ENCODE measurements at regions not wholly inside any gene's neighbourhood (a gene's known extent, or its start where the extent isn't known, plus 50 kb on each side); places are given as distances from the start of the nearest gene placed in this dataset.

GRCh38 chr5:168054091-168054490 lies 237.4 kb upstream of the WWC1 start:
- H3K27me3 ChIP-seq (ENCODE audit: insufficient read depth, low read depth, low read length), result no peaks in the 10 kb centered on the region
- H3K9me3 ChIP-seq (ENCODE audit: low read length), result no peaks in the 10 kb centered on the region
- no peak overlapping the region for H3K27ac ChIP-seq (ENCODE audit: low read length)
- H3K36me3 ChIP-seq (ENCODE audit: insufficient read depth, low read length), result no peaks in the 10 kb centered on the region
- no peak overlapping the region for H2AFZ ChIP-seq (ENCODE audit: low read depth, low read length)
- H3K4me2 ChIP-seq (ENCODE audit: low read length), result no peak overlapping the region
- TF ChIP-seq EP300 (conservative IDR thresholded peaks at IDR 0.05; ENCODE audit: poor library complexity, severe bottlenecking) (no peak), MXI1 (conservative IDR thresholded peaks at IDR 0.05; ENCODE audit: poor library complexity, severe bottlenecking) (no peak), RAD21 (conservative IDR thresholded peaks at IDR 0.05) (no peak), TAF1 (IDR thresholded peaks at IDR 0.05; ENCODE audit: low read depth) (no peak), CTCF (IDR thresholded peaks at IDR 0.05; ENCODE audit: poor library complexity, severe bottlenecking) (no peak), REST (IDR thresholded peaks at IDR 0.05; ENCODE audit: borderline replicate concordance) (no peak), SMC3 (conservative IDR thresholded peaks at IDR 0.05; ENCODE audit: poor library complexity) (no peak), EZH2 (IDR thresholded peaks at IDR 0.05; ENCODE audit: borderline replicate concordance, insufficient read depth, low read length, poor library complexity, severe bottlenecking) (no peak), POLR2AphosphoS5 (IDR thresholded peaks at IDR 0.05) (no peak)
- H3F3A ChIP-seq (ENCODE audit: insufficient read depth, low read length, poor library complexity, severe bottlenecking), result no peaks in the 10 kb centered on the region
- H3K4me3 ChIP-seq (ENCODE audit: low read length), result no peak overlapping the region
- H4K20me1 ChIP-seq (ENCODE audit: insufficient read depth), result no peaks in the 10 kb centered on the region
- H3K9ac ChIP-seq (ENCODE audit: low read length), result no peak overlapping the region
- no peaks in the 10 kb centered on the region for H3K9me2 ChIP-seq (ENCODE audit: insufficient read depth, low read length)
- H3K79me2 ChIP-seq (replicated peaks; ENCODE audit: insufficient read depth, low read length), result no peaks in the 10 kb centered on the region

- Histone ChIP-seq H2AFZ (ENCODE audit: low read depth, low read length) (no peak overlapping the region), H3K27ac (ENCODE audit: low read length) (no peak overlapping the region), H4K20me1 (ENCODE audit: insufficient read depth) (no peaks in the 10 kb centered on the region), H3K9me2 (ENCODE audit: insufficient read depth, low read length) (no peaks in the 10 kb centered on the region), H3K79me2 (replicated peaks; ENCODE audit: insufficient read depth, low read length) (no peaks in the 10 kb centered on the region), H3K27me3 (ENCODE audit: insufficient read depth, low read depth, low read length) (no peaks in the 10 kb centered on the region), H3K9me3 (ENCODE audit: low read length) (no peaks in the 10 kb centered on the region), H3K4me2 (ENCODE audit: low read length) (no peak overlapping the region), H3K4me3 (ENCODE audit: low read length) (no peak overlapping the region), H3K9ac (ENCODE audit: low read length) (no peak overlapping the region), H3F3A (ENCODE audit: insufficient read depth, low read length, poor library complexity, severe bottlenecking) (no peaks in the 10 kb centered on the region), H3K36me3 (ENCODE audit: insufficient read depth, low read length) (no peaks in the 10 kb centered on the region)
- TF ChIP-seq EP300 (conservative IDR thresholded peaks at IDR 0.05; ENCODE audit: poor library complexity, severe bottlenecking) (no peak), SMC3 (conservative IDR thresholded peaks at IDR 0.05; ENCODE audit: poor library complexity) (no peak), CTCF (IDR thresholded peaks at IDR 0.05; ENCODE audit: poor library complexity, severe bottlenecking) (no peak), RAD21 (conservative IDR thresholded peaks at IDR 0.05) (no peak)
Measured at GRCh38 chr5:168055141-168055683, 236.2 kb upstream of the WWC1 start.
